NCI-H226 (cell line): ENCODE measurements at regions not wholly inside any gene's neighbourhood (a gene's known extent, or its start where the extent isn't known, plus 50 kb on each side); places are given as distances from the start of the nearest gene placed in this dataset.
"Not testable (repeated sequence)": the region's sequence is repeated elsewhere in the genome, so short reads cannot be mapped to it uniquely, and the experiment has no call there.

Source experiments
- DNase-seq: peaks from one replicate; pipeline ENCODE4 v3.0.0-alpha.2; 2015

- DNase-seq, result no peak
Observed at GRCh38 chr4:33448948-33449347, 2728.8 kb downstream of the PCDH7 start.

GRCh38 chr4:33453436-33453835 is 2733.3 kb downstream of the PCDH7 start:
- DNase-seq, result no peak

- no peak for DNase-seq
Observed at GRCh38 chr4:33453916-33454315, 2733.7 kb downstream of the PCDH7 start.

- DNase-seq, result no peak
Observed at GRCh38 chr4:33465565-33465964, 2745.4 kb downstream of the PCDH7 start.

- no peak for DNase-seq
Observed at GRCh38 chr4:33467291-33467690, 2747.1 kb downstream of the PCDH7 start.

- DNase-seq, result no peak
Observed at GRCh38 chr4:33470805-33471204, 2750.6 kb downstream of the PCDH7 start.

GRCh38 chr4:33477715-33478114 is 2757.5 kb downstream of the PCDH7 start:
- no peak for DNase-seq

- DNase-seq, result no peak
Observed at GRCh38 chr4:33482773-33483172, 2761.5 kb downstream of the ARAP2 start.

GRCh38 chr4:33485111-33485510 is 2759.2 kb downstream of the ARAP2 start:
- no peak for DNase-seq

- DNase-seq, result peak; percentile 41
Observed at GRCh38 chr4:33493231-33493630, 2751.1 kb downstream of the ARAP2 start.

GRCh38 chr4:33494150-33494549 is 2750.2 kb downstream of the ARAP2 start:
- peak; percentile 33 for DNase-seq

GRCh38 chr4:33501587-33501986 is 2742.7 kb downstream of the ARAP2 start:
- not testable (repeated sequence) for DNase-seq

GRCh38 chr4:33512397-33512796 is 2731.9 kb downstream of the ARAP2 start:
- DNase-seq, result no peak

GRCh38 chr4:33518856-33519255 is 2725.5 kb downstream of the ARAP2 start:
- no peak for DNase-seq

- no peak for DNase-seq
Observed at GRCh38 chr4:33532821-33533220, 2711.5 kb downstream of the ARAP2 start.

GRCh38 chr4:33536898-33537297 is 2707.4 kb downstream of the ARAP2 start:
- DNase-seq, result no peak

GRCh38 chr4:33537527-33537926 is 2706.8 kb downstream of the ARAP2 start:
- DNase-seq, result no peak

GRCh38 chr4:33543941-33544450 is 2700.3 kb downstream of the ARAP2 start:
- DNase-seq, result no peak

- DNase-seq, result no peak
Observed at GRCh38 chr4:33551244-33551643, 2693.1 kb downstream of the ARAP2 start.

- DNase-seq, result no peak
Observed at GRCh38 chr4:33561259-33561658, 2683.1 kb downstream of the ARAP2 start.

- no peak for DNase-seq
Observed at GRCh38 chr4:33566649-33567048, 2677.7 kb downstream of the ARAP2 start.

GRCh38 chr4:33577791-33578190 is 2666.5 kb downstream of the ARAP2 start:
- no peak for DNase-seq

GRCh38 chr4:33579951-33580350 is 2664.4 kb downstream of the ARAP2 start:
- no peak for DNase-seq

GRCh38 chr4:33592701-33593100 is 2651.6 kb downstream of the ARAP2 start:
- no peak for DNase-seq

- DNase-seq, result no peak
Observed at GRCh38 chr4:33606951-33607350, 2637.4 kb downstream of the ARAP2 start.

- no peak for DNase-seq
Observed at GRCh38 chr4:33616121-33616520, 2628.2 kb downstream of the ARAP2 start.
